GM12878 (cell line): ENCODE measurements at regions not wholly inside any gene's neighbourhood (a gene's known extent, or its start where the extent isn't known, plus 50 kb on each side); places are given as distances from the start of the nearest gene placed in this dataset.

Experiments used
- ATAC-seq: fragments of 200-7000 bp; cut with Tn5 transposase; 3 replicates; pipeline ENCODE4 v1.9.1; 2020; ENCODE audit warnings: mild to moderate bottlenecking, moderate library complexity
- BruUV-seq: library from RNA; stranded (reverse); fragments of 400-500 nt; replicated peaks from 2 replicates; lab custom pipeline; 2021; lab: Mats Ljungman, UMichigan
- CTCF ChIA-PET: fragments of 300-600 bp; sonication (Branson Sonifier 250); formaldehyde crosslinking; extraction: SDS; loops from one replicate; lab custom pipeline; 2021; ENCODE audit warnings: inconsistent platforms; lab: Yijun Ruan, JAX
- POLR2A ChIA-PET: fragments of 350-600 bp; formaldehyde crosslinking; extraction: SDS; loops from one replicate; lab custom pipeline; 2021; ENCODE audit warnings: inconsistent platforms; lab: Charles Lee
- RAD21 ChIA-PET: fragments of 300-600 bp; sonication (Branson Sonifier 250); formaldehyde crosslinking; loops from one replicate; lab custom pipeline; 2023; ENCODE audit warnings: antibody characterized with exemption; ENCODE audit not compliant: unreplicated experiment; lab: Charles Lee
- SMC1A ChIA-PET: fragments of 300-600 bp; sonication (Branson Sonifier 250); formaldehyde crosslinking; loops from one replicate; lab custom pipeline; 2023; ENCODE audit not compliant: unreplicated experiment, uncharacterized antibody; lab: Charles Lee
- DNase-seq: peaks from one replicate; pipeline ENCODE4 v3.0.0-alpha.2; 2011; ENCODE audit warnings: low read depth, low spot score
- FAIRE-seq: peaks from 3 replicates; lab custom pipeline; 2011; peaks lifted over from hg19 to GRCh38; lab: Jason Lieb, UNC
- H2AFZ ChIP-seq: 2 replicates; pipeline ENCODE4 v1.6.0; 2011; ENCODE audit warnings: low read depth, low read length, control low read depth; ENCODE audit not compliant: control insufficient read depth
- H3K27ac ChIP-seq: 2 replicates; pipeline ENCODE4 v1.5.1; 2011; ENCODE audit warnings: control low read depth; ENCODE audit not compliant: control insufficient read depth, insufficient read depth
- H3K27me3 ChIP-seq, 2 experiments: replicated peaks in 1 of 2; 2 replicates each; pipeline versions ENCODE4 v1.6.0 to v1.6.1; 2011; ENCODE audit warnings: low read length in 1 of 2; ENCODE audit not compliant: control insufficient read depth in 2 of 2, insufficient read depth in 2 of 2
- H3K36me3 ChIP-seq, 2 experiments: 2 replicates each; pipeline ENCODE4 v1.5.1; 2011; ENCODE audit warnings: low read length in 1 of 2; ENCODE audit not compliant: control insufficient read depth in 2 of 2, insufficient read depth in 2 of 2
- H3K4me1 ChIP-seq: 2 replicates; pipeline ENCODE4 v1.6.1; 2011; ENCODE audit warnings: mild to moderate bottlenecking, low read length, moderate library complexity, mixed read lengths; ENCODE audit not compliant: control insufficient read depth, insufficient read depth
- H3K4me2 ChIP-seq: 2 replicates; pipeline ENCODE4 v1.6.0; 2011; ENCODE audit warnings: control low read depth; ENCODE audit not compliant: control insufficient read depth, insufficient read depth
- H3K4me3 ChIP-seq: fragments of 200-600 bp; sonication (generic); 2 replicates; pipeline ENCODE4 v1.5.1; 2016
- H3K79me2 ChIP-seq: 2 replicates; pipeline ENCODE4 v1.6.0; 2011; ENCODE audit warnings: low read length; ENCODE audit not compliant: control insufficient read depth, insufficient read depth
- H3K9ac ChIP-seq: 2 replicates; pipeline ENCODE4 v1.8.0; 2011; ENCODE audit warnings: low read length, control low read depth, mixed read lengths; ENCODE audit not compliant: control insufficient read depth, insufficient read depth
- H3K9me3 ChIP-seq: replicated peaks from 3 replicates; pipeline ENCODE4 v1.5.1; 2011; ENCODE audit warnings: mild to moderate bottlenecking, low read length; ENCODE audit not compliant: control insufficient read depth, insufficient read depth
- H4K20me1 ChIP-seq: 2 replicates; pipeline ENCODE4 v1.6.0; 2011; ENCODE audit not compliant: control insufficient read depth, insufficient read depth
- ASH2L ChIP-seq: fragments of 300-600, 200-600 bp; sonication (generic); IDR thresholded peaks from 2 replicates; pipeline ENCODE4 v1.6.1; 2017; ENCODE audit warnings: low read depth, mild to moderate bottlenecking, borderline replicate concordance
- ATF7 ChIP-seq: fragments of 450-650 bp; IDR thresholded peaks from 2 replicates; pipeline ENCODE4 v1.6.1; 2016; ENCODE audit warnings: low read depth, mild to moderate bottlenecking
- BRCA1 ChIP-seq: IDR thresholded peaks from 2 replicates; pipeline ENCODE4 v1.6.1; 2011; ENCODE audit warnings: low read depth, low read length, improper control_type of control experiment
- CEBPB ChIP-seq, 2 experiments: fragments of 150-350 bp in 1 of 2; IDR thresholded peaks; 2 replicates each; pipeline ENCODE4 v1.6.1; 2012 to 2014; ENCODE audit warnings: low read depth in 2 of 2, low read length in 2 of 2, borderline replicate concordance in 1 of 2, inconsistent platforms in 1 of 2
- CEBPZ ChIP-seq: fragments of 150-350 bp; IDR thresholded peaks from 2 replicates; pipeline ENCODE4 v1.6.1; 2016; ENCODE audit warnings: low read depth, low read length
- E2F8 ChIP-seq: fragments of 450-650 bp; IDR thresholded peaks from 2 replicates; pipeline ENCODE4 v1.6.1; 2018; ENCODE audit warnings: mild to moderate bottlenecking, low read depth, moderate library complexity; ENCODE audit not compliant: partially characterized antibody
- IKZF2 ChIP-seq, 2 experiments: fragments of 450-650 bp; IDR thresholded peaks; 2 replicates each; pipeline ENCODE4 v1.6.1; 2017; ENCODE audit warnings: mild to moderate bottlenecking in 2 of 2, moderate library complexity in 2 of 2
- MTA2 ChIP-seq: fragments of 450-650 bp; IDR thresholded peaks from 2 replicates; pipeline ENCODE4 v1.6.1; 2016; ENCODE audit warnings: low read depth, mild to moderate bottlenecking, moderate library complexity
- SMARCA5 ChIP-seq: fragments of 450-650 bp; IDR thresholded peaks from 2 replicates; pipeline ENCODE4 v1.6.1; 2017; ENCODE audit warnings: mild to moderate bottlenecking
- YBX1 ChIP-seq: fragments of 450-650 bp; IDR thresholded peaks from 2 replicates; pipeline ENCODE4 v1.6.1; 2016; ENCODE audit warnings: antibody characterized with exemption
- ZNF207 ChIP-seq: fragments of 450-650 bp; IDR thresholded peaks from 2 replicates; pipeline ENCODE4 v1.6.1; 2014; ENCODE audit warnings: antibody characterized with exemption, mild to moderate bottlenecking, borderline replicate concordance
- in situ Hi-C: fragments of 300-500 bp; cut with MboI; formaldehyde crosslinking; loops from 9 replicates; pipeline ENCODE4 v1.14.3; 2018; ENCODE audit warnings: mixed read lengths
- intact Hi-C: fragments of 100-400 bp; cut with micrococcal nuclease; formaldehyde crosslinking; loops from one replicate; pipeline ENCODE4 v1.14.2; 2022; ENCODE audit not compliant: unreplicated experiment

- SMC1A ChIA-PET, result no interaction called here
- no peak for ATAC-seq
- in situ Hi-C loops, result no loop called here
- Histone ChIP-seq H3K27ac (no peak overlapping the region), H3K9ac (no peak overlapping the region), H4K20me1 (no peaks in the 10 kb centered on the region), H3K79me2 (no peaks in the 10 kb centered on the region), H3K4me1 (no peaks in the 10 kb centered on the region), H3K27me3 (no peaks in the 10 kb centered on the region), H3K36me3 (no peaks in the 10 kb centered on the region), H3K9me3 (no peaks in the 10 kb centered on the region), H3K4me3 (no peak overlapping the region), H2AFZ (no peak overlapping the region), H3K4me2 (no peak overlapping the region)
- intact Hi-C loops, result no loop called here
- CTCF ChIA-PET, result no interaction called here
- BruUV-seq, result no TSS peak
- POLR2A ChIA-PET, result no interaction called here
- RAD21 ChIA-PET, result no interaction called here
- no peak for DNase-seq
- TF ChIP-seq CEBPB (IDR thresholded peaks at IDR 0.05; ENCODE audit: borderline replicate concordance in 1 of 2, low read depth in 2 of 2, low read length in 2 of 2) (no peak), E2F8 (no peak)
- no peak for FAIRE-seq
Measured at GRCh38 chr3:181134873-181135272, 145.3 kb upstream of the DNAJC19 start.

GRCh38 chr3:181133832-181134231 is 144.3 kb upstream of the DNAJC19 start:
- H3K27ac ChIP-seq, result no peak overlapping the region
- no peak for ATAC-seq
- no peaks in the 10 kb centered on the region for H4K20me1 ChIP-seq
- no peak overlapping the region for H3K4me3 ChIP-seq
- H3K9me3 ChIP-seq, result no peaks in the 10 kb centered on the region
- H2AFZ ChIP-seq, result no peak overlapping the region
- RAD21 ChIA-PET, result no interaction called here
- no peak for FAIRE-seq
- no peaks in the 10 kb centered on the region for H3K36me3 ChIP-seq
- intact Hi-C loops (no loop called here), in situ Hi-C loops (no loop called here)
- DNase-seq, result no peak
- H3K4me2 ChIP-seq, result no peak overlapping the region
- SMC1A ChIA-PET, result no interaction called here
- POLR2A ChIA-PET, result interaction anchor here (0.5 kb wide), 1 partner anchor 1855 kb away, joined by 6 read pairs; no protein-coding TSS in a partner anchor
- no peaks in the 10 kb centered on the region for H3K4me1 ChIP-seq
- CTCF ChIA-PET, result no interaction called here
- H3K27me3 ChIP-seq, result no peaks in the 10 kb centered on the region
- BruUV-seq, result no TSS peak
- H3K9ac ChIP-seq, result no peak overlapping the region
- H3K79me2 ChIP-seq, result no peaks in the 10 kb centered on the region
- no peak for TF ChIP-seq CEBPZ
- TF ChIP-seq ATF7, result no peak
- TF ChIP-seq SMARCA5, result no peak
- no peak for TF ChIP-seq YBX1
- no peak for TF ChIP-seq BRCA1
- no peak for TF ChIP-seq ZNF207
- TF ChIP-seq IKZF2 (IDR thresholded peaks at IDR 0.05), result no peak
- no peak for TF ChIP-seq MTA2
- TF ChIP-seq ASH2L, result no peak
